ENCODE measurements at regions not wholly inside any gene's neighbourhood (a gene's known extent, or its start where the extent isn't known, plus 50 kb on each side); places are given as distances from the start of the nearest gene placed in this dataset.

DNA sequence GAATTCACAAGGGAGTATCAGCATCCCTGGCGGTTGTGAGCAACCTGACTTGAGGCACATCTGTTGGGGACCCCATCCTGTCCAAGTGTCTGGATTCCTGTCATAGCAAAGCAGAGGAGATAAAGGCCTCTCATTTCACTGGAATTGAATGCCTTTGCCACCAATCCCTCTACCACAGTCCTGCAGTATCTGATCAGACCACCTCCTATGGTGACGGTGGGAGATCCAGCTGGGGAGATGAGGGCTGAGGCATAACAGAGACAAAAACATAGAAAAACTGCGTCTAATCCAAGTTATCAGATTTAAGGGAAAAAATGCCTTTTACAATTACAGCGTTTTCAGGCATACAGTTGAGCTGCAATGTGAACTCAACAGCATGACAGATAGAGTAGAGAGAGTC, 160.7 kb upstream of the TRPC7 start:
- peaks cover 8% of the 10 kb centered on the region for H3K4me1 Mint-ChIP-seq (ENCODE audit: low read depth, unreplicated experiment)
- H3K4me3 Mint-ChIP-seq (ENCODE audit: unreplicated experiment) = no peak overlapping the region
- H3K36me3 ChIP-seq (ENCODE audit: control insufficient read depth, insufficient read depth, low read length) = no peaks in the 10 kb centered on the region
- CTCF ChIA-PET = no interaction called here
- H3K9me3 Mint-ChIP-seq (ENCODE audit: unreplicated experiment) = no peaks in the 10 kb centered on the region
- intact Hi-C loops (cut with micrococcal nuclease; ENCODE audit: unreplicated experiment) = no loop called here
- POLR2A ChIA-PET = no interaction called here
- no TSS peak for BruUV-seq (replicated peaks)
- no peak overlapping the region for H3K27ac Mint-ChIP-seq (ENCODE audit: unreplicated experiment)
- no peaks in the 10 kb centered on the region for H3K9me3 ChIP-seq
- TF ChIP-seq, protein P1, sequence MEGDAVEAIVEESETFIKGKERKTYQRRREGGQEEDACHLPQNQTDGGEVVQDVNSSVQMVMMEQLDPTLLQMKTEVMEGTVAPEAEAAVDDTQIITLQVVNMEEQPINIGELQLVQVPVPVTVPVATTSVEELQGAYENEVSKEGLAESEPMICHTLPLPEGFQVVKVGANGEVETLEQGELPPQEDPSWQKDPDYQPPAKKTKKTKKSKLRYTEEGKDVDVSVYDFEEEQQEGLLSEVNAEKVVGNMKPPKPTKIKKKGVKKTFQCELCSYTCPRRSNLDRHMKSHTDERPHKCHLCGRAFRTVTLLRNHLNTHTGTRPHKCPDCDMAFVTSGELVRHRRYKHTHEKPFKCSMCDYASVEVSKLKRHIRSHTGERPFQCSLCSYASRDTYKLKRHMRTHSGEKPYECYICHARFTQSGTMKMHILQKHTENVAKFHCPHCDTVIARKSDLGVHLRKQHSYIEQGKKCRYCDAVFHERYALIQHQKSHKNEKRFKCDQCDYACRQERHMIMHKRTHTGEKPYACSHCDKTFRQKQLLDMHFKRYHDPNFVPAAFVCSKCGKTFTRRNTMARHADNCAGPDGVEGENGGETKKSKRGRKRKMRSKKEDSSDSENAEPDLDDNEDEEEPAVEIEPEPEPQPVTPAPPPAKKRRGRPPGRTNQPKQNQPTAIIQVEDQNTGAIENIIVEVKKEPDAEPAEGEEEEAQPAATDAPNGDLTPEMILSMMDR (IDR thresholded peaks at IDR 0.05; ENCODE audit: insufficient read depth in 1 of 2, low read depth in 1 of 2, low read length in 1 of 2, severe bottlenecking in 1 of 2, unreplicated experiment in 1 of 2) = no peak
- H3K36me3 Mint-ChIP-seq (ENCODE audit: insufficient read depth, unreplicated experiment) = no peaks in the 10 kb centered on the region
- no peak overlapping the region for H3K4me3 ChIP-seq (ENCODE audit: low read depth, low read length)
- DNase-seq = no peak
- no peaks in the 10 kb centered on the region; the same call in 1 of the 2 replicates for H3K27me3 ChIP-seq (replicated peaks; ENCODE audit: control insufficient read depth, insufficient read depth, low read length)
- peaks cover 14% of the 10 kb centered on the region; the same call in 1 of the 2 replicates for H3K4me1 ChIP-seq
- peaks cover 3% of the 10 kb centered on the region for H3K27me3 Mint-ChIP-seq (ENCODE audit: insufficient read depth, unreplicated experiment)

DNA sequence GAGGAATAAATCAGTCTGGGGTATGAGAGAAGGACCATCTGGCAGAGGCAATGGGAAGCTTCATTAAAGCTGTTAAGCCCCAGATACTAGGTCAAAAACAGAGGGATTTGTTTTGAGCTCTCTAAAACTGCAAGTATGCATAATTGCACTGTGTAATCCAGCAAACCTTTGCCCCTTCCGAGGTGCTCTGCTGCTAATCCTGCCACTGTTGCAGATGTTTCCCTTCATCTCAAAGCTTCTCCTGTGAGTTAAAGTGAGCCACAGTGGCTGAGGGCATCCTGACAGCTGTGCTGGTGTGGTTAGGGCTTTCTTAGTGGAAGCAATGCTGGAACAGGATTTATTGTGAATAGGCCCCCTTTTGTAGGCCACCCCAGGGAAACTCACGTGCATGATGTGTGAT, 160.3 kb upstream of the TRPC7 start:
- Mint-ChIP-seq H3K27me3 (ENCODE audit: insufficient read depth, unreplicated experiment) (peaks cover 4% of the 10 kb centered on the region), H3K4me1 (ENCODE audit: low read depth, unreplicated experiment) (peaks cover 8% of the 10 kb centered on the region), H3K4me3 (ENCODE audit: unreplicated experiment) (no peak overlapping the region), H3K27ac (ENCODE audit: unreplicated experiment) (no peak overlapping the region), H3K36me3 (ENCODE audit: insufficient read depth, unreplicated experiment) (no peaks in the 10 kb centered on the region), H3K9me3 (ENCODE audit: unreplicated experiment) (no peaks in the 10 kb centered on the region)
- Histone ChIP-seq H3K36me3 (ENCODE audit: control insufficient read depth, insufficient read depth, low read length) (no peaks in the 10 kb centered on the region), H3K4me1 (peaks cover 14% of the 10 kb centered on the region; the same call in 1 of the 2 replicates), H3K27me3 (replicated peaks; ENCODE audit: control insufficient read depth, insufficient read depth, low read length) (no peaks in the 10 kb centered on the region; the same call in 1 of the 2 replicates), H3K4me3 (ENCODE audit: low read depth, low read length) (no peak overlapping the region), H3K9me3 (no peaks in the 10 kb centered on the region)
- CTCF ChIA-PET = no interaction called here
- no TSS peak for BruUV-seq (replicated peaks)
- POLR2A ChIA-PET = no interaction called here
- TF ChIP-seq, protein P1 (IDR thresholded peaks at IDR 0.05; ENCODE audit: insufficient read depth in 1 of 2, low read depth in 1 of 2, low read length in 1 of 2, severe bottlenecking in 1 of 2, unreplicated experiment in 1 of 2) = no peak
- intact Hi-C loops (cut with micrococcal nuclease; ENCODE audit: unreplicated experiment) = no loop called here
- no peak for DNase-seq

DNA sequence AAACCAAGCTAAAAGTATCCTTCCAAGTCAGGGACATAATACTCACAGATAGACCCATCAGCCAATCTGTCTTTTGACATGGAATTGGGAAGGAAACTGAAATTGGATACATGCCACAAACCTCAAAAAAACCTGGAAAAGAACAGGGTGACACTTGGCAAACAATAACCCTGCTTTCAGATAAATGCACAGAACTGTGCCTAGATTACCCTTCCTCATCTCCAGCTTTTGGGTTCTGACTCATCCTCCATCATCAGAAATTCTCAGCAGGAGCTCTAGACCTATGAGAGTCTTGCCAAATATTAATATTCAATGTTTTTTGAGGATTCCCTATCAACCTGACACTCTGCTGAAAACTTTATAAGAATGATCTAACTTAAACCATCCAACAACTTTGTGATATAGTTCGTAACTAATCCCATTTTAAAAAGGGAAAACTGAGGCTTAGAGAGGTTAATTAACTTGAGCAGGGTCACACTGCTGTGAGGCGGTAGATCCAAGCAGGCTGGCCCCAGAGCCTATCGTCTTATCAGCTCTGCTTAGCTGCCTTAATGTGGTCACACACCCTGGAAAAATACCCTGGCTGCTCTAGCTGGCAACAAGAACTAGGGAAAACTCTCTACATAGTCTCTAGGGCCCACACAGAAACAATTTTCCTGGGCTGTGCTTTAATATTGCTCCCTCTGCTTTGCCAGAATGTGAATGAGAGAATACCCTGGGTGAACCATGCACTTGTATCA, 157.0 kb upstream of the TRPC7 start:
- peaks cover 4% of the 10 kb centered on the region for H3K27me3 Mint-ChIP-seq (ENCODE audit: insufficient read depth, unreplicated experiment)
- ChIA-PET CTCF (no interaction called here), POLR2A (no interaction called here)
- H3K4me3 Mint-ChIP-seq (ENCODE audit: unreplicated experiment) = no peak overlapping the region
- H3K36me3 ChIP-seq (ENCODE audit: control insufficient read depth, insufficient read depth, low read length) = no peaks in the 10 kb centered on the region
- no peaks in the 10 kb centered on the region; the same call in 1 of the 2 replicates for H3K27me3 ChIP-seq (replicated peaks; ENCODE audit: control insufficient read depth, insufficient read depth, low read length)
- H3K9me3 ChIP-seq = no peaks in the 10 kb centered on the region
- no peak overlapping the region for H3K27ac Mint-ChIP-seq (ENCODE audit: unreplicated experiment)
- no peak overlapping the region for H3K4me3 ChIP-seq (ENCODE audit: low read depth, low read length)
- intact Hi-C loops (cut with micrococcal nuclease; ENCODE audit: unreplicated experiment) = no loop called here
- no peaks in the 10 kb centered on the region for H3K36me3 Mint-ChIP-seq (ENCODE audit: insufficient read depth, unreplicated experiment)
- TF ChIP-seq, protein P1 (IDR thresholded peaks at IDR 0.05; ENCODE audit: insufficient read depth in 1 of 2, low read depth in 1 of 2, low read length in 1 of 2, severe bottlenecking in 1 of 2, unreplicated experiment in 1 of 2) = no peak
- no peak for DNase-seq
- H3K4me1 Mint-ChIP-seq (ENCODE audit: low read depth, unreplicated experiment) = peaks cover 8% of the 10 kb centered on the region
- H3K4me1 ChIP-seq = peaks cover 5% of the 10 kb centered on the region; the same call in 1 of the 2 replicates
- no peaks in the 10 kb centered on the region for H3K9me3 Mint-ChIP-seq (ENCODE audit: unreplicated experiment)
- no TSS peak for BruUV-seq (replicated peaks)

Data from Caco-2 (cell line).